ENCODE measurements at regions not wholly inside any gene's neighbourhood (a gene's known extent, or its start where the extent isn't known, plus 50 kb on each side); places are given as distances from the start of the nearest gene placed in this dataset.

GRCh38 chr10:63717027-63717715, 196.0 kb downstream of the REEP3 start:
- no peak for TF ChIP-seq CTCF (IDR thresholded peaks at IDR 0.05)
- DNase-seq = no peak
- Histone ChIP-seq H3K4me1 (ENCODE audit: low read depth) (peaks cover 23% of the 10 kb centered on the region), H3K36me3 (ENCODE audit: low read depth) (no peaks in the 10 kb centered on the region), H3K4me3 (no peak overlapping the region), H3K9me3 (no peaks in the 10 kb centered on the region)
- intact Hi-C loops (cut with DNase I, micrococcal nuclease) = no loop called here
- ATAC-seq = no peak

- ATAC-seq (no peak), DNase-seq (no peak)
- no peak for TF ChIP-seq CTCF (IDR thresholded peaks at IDR 0.05)
- Histone ChIP-seq H3K9me3 (no peaks in the 10 kb centered on the region), H3K4me3 (no peak overlapping the region), H3K36me3 (ENCODE audit: low read depth) (no peaks in the 10 kb centered on the region), H3K4me1 (ENCODE audit: low read depth) (peaks cover 16% of the 10 kb centered on the region)
- intact Hi-C loops (cut with DNase I, micrococcal nuclease) = no loop called here
Observed at GRCh38 chr10:63718006-63718405, 196.8 kb downstream of the REEP3 start.

GRCh38 chr10:63718421-63718820, 197.2 kb downstream of the REEP3 start:
- Histone ChIP-seq H3K9me3 (no peaks in the 10 kb centered on the region), H3K4me1 (ENCODE audit: low read depth) (peaks cover 12% of the 10 kb centered on the region), H3K36me3 (ENCODE audit: low read depth) (no peaks in the 10 kb centered on the region), H3K4me3 (no peak overlapping the region)
- intact Hi-C loops (cut with DNase I, micrococcal nuclease) = no loop called here
- DNase-seq (no peak), ATAC-seq (no peak)
- no peak for TF ChIP-seq CTCF (IDR thresholded peaks at IDR 0.05)

GRCh38 chr10:63719226-63719856, 198.1 kb downstream of the REEP3 start:
- no peak for DNase-seq
- no peak for ATAC-seq
- no peak overlapping the region for H3K4me3 ChIP-seq
- H3K36me3 ChIP-seq (ENCODE audit: low read depth) = no peaks in the 10 kb centered on the region
- no peak for TF ChIP-seq CTCF (IDR thresholded peaks at IDR 0.05)
- intact Hi-C loops (cut with DNase I, micrococcal nuclease) = no loop called here
- no peaks in the 10 kb centered on the region for H3K9me3 ChIP-seq
- peaks cover 7% of the 10 kb centered on the region for H3K4me1 ChIP-seq (ENCODE audit: low read depth)

- peak; percentile 94 for TF ChIP-seq CTCF (IDR thresholded peaks at IDR 0.05)
- ATAC-seq = peak; percentile 91
- no peaks in the 10 kb centered on the region for H3K9me3 ChIP-seq
- intact Hi-C loops (cut with DNase I, micrococcal nuclease) = loop anchor here (5.0 to 10.0 kb wide), 3 partner anchors 505 to 555 kb away; no protein-coding TSS in a partner anchor
- DNase-seq = peak in 1 of 3 donors; percentile 79
- peaks cover 7% of the 10 kb centered on the region for H3K4me1 ChIP-seq (ENCODE audit: low read depth)
- no peaks in the 10 kb centered on the region for H3K36me3 ChIP-seq (ENCODE audit: low read depth)
- H3K4me3 ChIP-seq = no peak overlapping the region
Observed at GRCh38 chr10:63720072-63720537, 198.9 kb downstream of the REEP3 start.
